ENCODE measurements at regions not wholly inside any gene's neighbourhood (a gene's known extent, or its start where the extent isn't known, plus 50 kb on each side); places are given as distances from the start of the nearest gene placed in this dataset.

DNA sequence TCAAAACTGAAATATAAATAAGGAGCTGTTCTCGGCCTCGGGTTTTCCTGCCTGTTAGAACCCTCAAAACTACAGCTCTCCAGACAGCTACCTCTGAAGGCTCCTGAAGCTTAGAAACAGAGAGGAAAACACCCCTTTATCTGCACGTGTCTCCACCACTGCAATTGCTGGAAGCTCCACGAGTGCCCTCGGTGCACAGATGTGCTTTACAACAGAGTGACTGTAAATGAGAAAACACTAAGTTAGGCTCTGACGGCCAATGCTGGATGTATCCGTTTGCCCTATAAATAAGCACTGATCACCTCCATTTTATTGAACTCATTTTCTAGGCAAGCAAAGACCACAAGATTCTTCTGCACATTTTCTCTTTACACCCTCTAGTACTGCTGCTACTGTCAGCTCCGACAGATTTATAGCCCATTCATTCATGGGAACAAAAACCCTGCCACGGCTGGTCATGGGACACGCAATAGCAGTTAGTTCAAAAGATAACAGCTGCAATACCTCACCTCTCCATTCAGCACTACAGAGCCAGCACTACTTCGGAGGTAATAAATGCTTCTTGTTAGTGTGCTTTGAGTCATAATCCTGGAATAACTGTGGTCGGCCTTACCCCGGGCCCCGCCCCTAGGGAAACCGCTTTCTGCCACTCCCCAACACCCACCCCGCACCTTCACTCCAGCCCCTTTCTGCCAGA lies 241.1 kb upstream of the ZNF507 start:
- peak; percentile 51 for DNase-seq (ENCODE audit: low read depth)
- H3K4me2 ChIP-seq (ENCODE audit: low read length): peak overlapping the region; percentile 8
- H3K4me1 Mint-ChIP-seq (ENCODE audit: low read depth, unreplicated experiment): peaks cover 2% of the 10 kb centered on the region
- H3K79me2 ChIP-seq (ENCODE audit: insufficient read depth, low read length): no peaks in the 10 kb centered on the region
- H3K27me3 ChIP-seq (ENCODE audit: insufficient read depth, low read length): no peaks in the 10 kb centered on the region
- H3K9me3 Mint-ChIP-seq (ENCODE audit: unreplicated experiment): peaks cover 8% of the 10 kb centered on the region
- H3K36me3 Mint-ChIP-seq (ENCODE audit: low read depth, unreplicated experiment): no peaks in the 10 kb centered on the region
- TF ChIP-seq EZH2 (IDR thresholded peaks at IDR 0.05; ENCODE audit: insufficient read depth, low read length): no peak
- TF ChIP-seq, protein P1, sequence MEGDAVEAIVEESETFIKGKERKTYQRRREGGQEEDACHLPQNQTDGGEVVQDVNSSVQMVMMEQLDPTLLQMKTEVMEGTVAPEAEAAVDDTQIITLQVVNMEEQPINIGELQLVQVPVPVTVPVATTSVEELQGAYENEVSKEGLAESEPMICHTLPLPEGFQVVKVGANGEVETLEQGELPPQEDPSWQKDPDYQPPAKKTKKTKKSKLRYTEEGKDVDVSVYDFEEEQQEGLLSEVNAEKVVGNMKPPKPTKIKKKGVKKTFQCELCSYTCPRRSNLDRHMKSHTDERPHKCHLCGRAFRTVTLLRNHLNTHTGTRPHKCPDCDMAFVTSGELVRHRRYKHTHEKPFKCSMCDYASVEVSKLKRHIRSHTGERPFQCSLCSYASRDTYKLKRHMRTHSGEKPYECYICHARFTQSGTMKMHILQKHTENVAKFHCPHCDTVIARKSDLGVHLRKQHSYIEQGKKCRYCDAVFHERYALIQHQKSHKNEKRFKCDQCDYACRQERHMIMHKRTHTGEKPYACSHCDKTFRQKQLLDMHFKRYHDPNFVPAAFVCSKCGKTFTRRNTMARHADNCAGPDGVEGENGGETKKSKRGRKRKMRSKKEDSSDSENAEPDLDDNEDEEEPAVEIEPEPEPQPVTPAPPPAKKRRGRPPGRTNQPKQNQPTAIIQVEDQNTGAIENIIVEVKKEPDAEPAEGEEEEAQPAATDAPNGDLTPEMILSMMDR (IDR thresholded peaks at IDR 0.05; ENCODE audit: insufficient read depth, low read depth, low read length): no peak
- H3K9me3 ChIP-seq (ENCODE audit: insufficient read depth, low read depth, low read length): peaks cover 3% of the 10 kb centered on the region
- no peak overlapping the region for H3K27ac ChIP-seq (ENCODE audit: low read depth, low read length)
- H3K9ac ChIP-seq (ENCODE audit: low read length): no peak overlapping the region
- no peaks in the 10 kb centered on the region for H3K36me3 ChIP-seq (ENCODE audit: insufficient read depth, low read length)
- H3K4me3 Mint-ChIP-seq (ENCODE audit: unreplicated experiment): no peak overlapping the region
- no peak overlapping the region for H3K27ac Mint-ChIP-seq (ENCODE audit: unreplicated experiment)
- H2AFZ ChIP-seq (ENCODE audit: low read depth, low read length): no peak overlapping the region
- H3K27me3 Mint-ChIP-seq (ENCODE audit: low read depth, unreplicated experiment): peaks cover 10% of the 10 kb centered on the region
- FAIRE-seq: no peak
- no peaks in the 10 kb centered on the region for H4K20me1 ChIP-seq (ENCODE audit: insufficient read depth, low read length)
- no peaks in the 10 kb centered on the region for H3K4me1 ChIP-seq (ENCODE audit: insufficient read depth, low read length)
- no peak overlapping the region for H3K4me3 ChIP-seq (ENCODE audit: insufficient read depth, low read depth, low read length)

DNA sequence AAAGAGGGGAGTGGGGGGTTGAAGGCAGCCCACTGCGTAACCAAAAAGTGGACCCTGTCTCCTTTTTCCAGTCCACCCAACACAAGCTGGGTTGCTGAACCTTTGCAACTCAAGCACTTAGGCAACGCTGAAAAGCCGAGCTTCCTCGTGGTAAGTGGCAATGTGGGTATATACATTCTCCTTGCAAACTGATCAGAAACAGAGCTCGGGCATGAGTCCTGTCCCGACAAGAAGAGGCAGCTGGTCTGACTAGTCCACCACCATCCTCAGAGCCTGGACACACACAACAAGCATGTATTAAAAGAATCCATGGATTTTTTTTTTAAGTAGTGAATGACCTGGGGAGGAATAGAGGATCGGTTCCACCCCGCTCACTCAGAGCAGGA lies 240.6 kb upstream of the ZNF507 start:
- H2AFZ ChIP-seq (ENCODE audit: low read depth, low read length): no peak overlapping the region
- H3K9ac ChIP-seq (ENCODE audit: low read length): no peak overlapping the region
- peaks cover 3% of the 10 kb centered on the region for H3K9me3 Mint-ChIP-seq (ENCODE audit: unreplicated experiment)
- no peaks in the 10 kb centered on the region for H3K79me2 ChIP-seq (ENCODE audit: insufficient read depth, low read length)
- H3K4me3 Mint-ChIP-seq (ENCODE audit: unreplicated experiment): no peak overlapping the region
- DNase-seq (ENCODE audit: low read depth) (no peak), FAIRE-seq (no peak)
- no peak overlapping the region for H3K4me3 ChIP-seq (ENCODE audit: insufficient read depth, low read depth, low read length)
- peaks cover 3% of the 10 kb centered on the region for H3K9me3 ChIP-seq (ENCODE audit: insufficient read depth, low read depth, low read length)
- H3K27me3 Mint-ChIP-seq (ENCODE audit: low read depth, unreplicated experiment): peaks cover 10% of the 10 kb centered on the region
- H3K36me3 ChIP-seq (ENCODE audit: insufficient read depth, low read length): no peaks in the 10 kb centered on the region
- no peak overlapping the region for H3K27ac ChIP-seq (ENCODE audit: low read depth, low read length)
- no peaks in the 10 kb centered on the region for H3K4me1 ChIP-seq (ENCODE audit: insufficient read depth, low read length)
- H3K27me3 ChIP-seq (ENCODE audit: insufficient read depth, low read length): no peaks in the 10 kb centered on the region
- no peaks in the 10 kb centered on the region for H3K36me3 Mint-ChIP-seq (ENCODE audit: low read depth, unreplicated experiment)
- no peaks in the 10 kb centered on the region for H4K20me1 ChIP-seq (ENCODE audit: insufficient read depth, low read length)
- H3K4me2 ChIP-seq (ENCODE audit: low read length): no peak overlapping the region
- peaks cover 2% of the 10 kb centered on the region for H3K4me1 Mint-ChIP-seq (ENCODE audit: low read depth, unreplicated experiment)
- H3K27ac Mint-ChIP-seq (ENCODE audit: unreplicated experiment): no peak overlapping the region
- no peak for TF ChIP-seq EZH2 (IDR thresholded peaks at IDR 0.05; ENCODE audit: insufficient read depth, low read length)
- TF ChIP-seq, protein P1 (IDR thresholded peaks at IDR 0.05; ENCODE audit: insufficient read depth, low read depth, low read length): no peak

All from astrocyte (in vitro differentiated cells and primary cell).